WTC11 (cell line): ENCODE measurements at regions not wholly inside any gene's neighbourhood (a gene's known extent, or its start where the extent isn't known, plus 50 kb on each side); places are given as distances from the start of the nearest gene placed in this dataset.

Source experiments
- ATAC-seq: fragments of 200-7000 bp; cut with Tn5 transposase; 2 replicates; pipeline ENCODE4 v1.10.0; 2021; ENCODE audit warnings: mild to moderate bottlenecking, moderate library complexity
- CTCF ChIA-PET: fragments of 300-600 bp; sonication (Branson Sonifier 250); formaldehyde crosslinking; loops from one replicate; lab custom pipeline; 2021; ENCODE audit warnings: antibody characterized with exemption; lab: Charles Lee
- POLR2A ChIA-PET: fragments of 350-600 bp; sonication (Branson Sonifier 250); formaldehyde crosslinking; loops from one replicate; lab custom pipeline; 2021; ENCODE audit warnings: antibody characterized with exemption; lab: Charles Lee
- DNase-seq: peaks from one replicate; pipeline ENCODE4 v3.0.0; 2021; ENCODE audit warnings: low spot score
- H3K27ac Mint-ChIP-seq: 2 replicates; pipeline ENCODE4 v1.8.0; 2021; ENCODE audit warnings: mixed read lengths
- H3K27me3 Mint-ChIP-seq: 2 replicates; pipeline ENCODE4 v1.8.0; 2021; ENCODE audit warnings: low read depth, mild to moderate bottlenecking, moderate library complexity, mixed read lengths
- H3K36me3 Mint-ChIP-seq: 2 replicates; pipeline ENCODE4 v1.8.0; 2021; ENCODE audit warnings: mixed read lengths
- H3K4me1 Mint-ChIP-seq: 2 replicates; pipeline ENCODE4 v1.8.0; 2022; ENCODE audit warnings: mixed read lengths
- H3K4me3 Mint-ChIP-seq: 2 replicates; pipeline ENCODE4 v1.8.0; 2021; ENCODE audit warnings: mild to moderate bottlenecking, moderate library complexity, mixed read lengths
- H3K9me3 Mint-ChIP-seq: 2 replicates; pipeline ENCODE4 v1.8.0; 2021; ENCODE audit warnings: mixed read lengths
- ATF6 ChIP-seq: sonication (generic); formaldehyde crosslinking; IDR thresholded peaks from 2 replicates; pipeline ENCODE4 v1.8.1; 2023; ENCODE audit warnings: mild to moderate bottlenecking, missing genetic modification reagents
- CREB1 ChIP-seq: sonication (generic); formaldehyde crosslinking; IDR thresholded peaks from 2 replicates; pipeline ENCODE4 v1.8.0; 2023; ENCODE audit warnings: mild to moderate bottlenecking, missing genetic modification reagents
- ETV6 ChIP-seq: sonication (generic); formaldehyde crosslinking; IDR thresholded peaks from 2 replicates; pipeline ENCODE4 v1.8.1; 2022; ENCODE audit warnings: mild to moderate bottlenecking, missing genetic modification reagents
- FOXP1 ChIP-seq: sonication (generic); formaldehyde crosslinking; IDR thresholded peaks from 2 replicates; pipeline ENCODE4 v1.8.0; 2022; ENCODE audit warnings: missing genetic modification reagents, mild to moderate bottlenecking, moderate library complexity, borderline replicate concordance
- KAT7 ChIP-seq: sonication (generic); formaldehyde crosslinking; IDR thresholded peaks from 2 replicates; pipeline ENCODE4 v1.8.1; 2023; ENCODE audit warnings: missing genetic modification reagents, mild to moderate bottlenecking, borderline replicate concordance
- NFYB ChIP-seq: sonication (generic); formaldehyde crosslinking; conservative IDR thresholded peaks from 2 replicates; pipeline ENCODE4 v1.8.0; 2022; ENCODE audit warnings: low read depth, missing genetic modification reagents
- NR2C2 ChIP-seq: sonication (generic); formaldehyde crosslinking; IDR thresholded peaks from 2 replicates; pipeline ENCODE4 v1.8.0; 2022; ENCODE audit warnings: mild to moderate bottlenecking, missing genetic modification reagents
- STAT6 ChIP-seq: sonication (generic); formaldehyde crosslinking; conservative IDR thresholded peaks from 2 replicates; pipeline ENCODE4 v1.8.1; 2023; ENCODE audit warnings: mild to moderate bottlenecking, low read depth, missing genetic modification reagents, moderate library complexity
- TCF7 ChIP-seq: sonication (generic); formaldehyde crosslinking; IDR thresholded peaks from 2 replicates; pipeline ENCODE4 v1.8.0; 2022; ENCODE audit warnings: mild to moderate bottlenecking, low read depth, missing genetic modification reagents, moderate library complexity
- ZNF138 ChIP-seq: sonication (generic); formaldehyde crosslinking; conservative IDR thresholded peaks from 2 replicates; pipeline ENCODE4 v1.8.1; 2022; ENCODE audit warnings: mild to moderate bottlenecking, moderate library complexity, missing genetic modification reagents
- ZNF219 ChIP-seq: sonication (generic); formaldehyde crosslinking; IDR thresholded peaks from 2 replicates; pipeline ENCODE4 v1.8.0; 2023; ENCODE audit warnings: missing genetic modification reagents, mild to moderate bottlenecking, borderline replicate concordance
- ZNF416 ChIP-seq: fragments of 250-450 bp; sonication (Bioruptor Pico); IDR thresholded peaks from 2 replicates; pipeline ENCODE4 v1.9.0; 2021; ENCODE audit warnings: mild to moderate bottlenecking, inconsistent platforms
- TF ChIP-seq, protein P1 (sequence below): sonication (generic); formaldehyde crosslinking; IDR thresholded peaks from 2 replicates; pipeline ENCODE4 v1.8.1; 2023; ENCODE audit warnings: mild to moderate bottlenecking, missing genetic modification reagents, moderate library complexity
- TF ChIP-seq, protein P2 (sequence below): sonication (generic); formaldehyde crosslinking; IDR thresholded peaks from 2 replicates; pipeline ENCODE4 v1.8.1; 2022; ENCODE audit warnings: low read depth, missing genetic modification reagents, borderline replicate concordance
- TF ChIP-seq, protein P3 (sequence below): sonication (generic); formaldehyde crosslinking; IDR thresholded peaks from 2 replicates; pipeline ENCODE4 v1.8.1; 2023; ENCODE audit warnings: mild to moderate bottlenecking, missing genetic modification reagents, moderate library complexity
- TF ChIP-seq, protein P4 (sequence below): sonication (generic); formaldehyde crosslinking; IDR thresholded peaks from 2 replicates; pipeline ENCODE4 v1.8.1; 2022; ENCODE audit warnings: mild to moderate bottlenecking, missing genetic modification reagents, moderate library complexity, borderline replicate concordance

- no peak overlapping the region for H3K27ac Mint-ChIP-seq
- no peaks in the 10 kb centered on the region; the same call in 1 of the 2 replicates for H3K27me3 Mint-ChIP-seq
- CTCF ChIA-PET: no interaction called here
- TF ChIP-seq NR2C2 (CRISPR knock-in tag) (no peak), ZNF416 (no peak), ETV6 (no peak), ATF6 (CRISPR knock-in tag) (no peak)
- TF ChIP-seq, protein P1, sequence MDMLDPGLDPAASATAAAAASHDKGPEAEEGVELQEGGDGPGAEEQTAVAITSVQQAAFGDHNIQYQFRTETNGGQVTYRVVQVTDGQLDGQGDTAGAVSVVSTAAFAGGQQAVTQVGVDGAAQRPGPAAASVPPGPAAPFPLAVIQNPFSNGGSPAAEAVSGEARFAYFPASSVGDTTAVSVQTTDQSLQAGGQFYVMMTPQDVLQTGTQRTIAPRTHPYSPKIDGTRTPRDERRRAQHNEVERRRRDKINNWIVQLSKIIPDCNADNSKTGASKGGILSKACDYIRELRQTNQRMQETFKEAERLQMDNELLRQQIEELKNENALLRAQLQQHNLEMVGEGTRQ (CRISPR knock-in tag): no peak
- no peak for ATAC-seq
- no peaks in the 10 kb centered on the region for H3K36me3 Mint-ChIP-seq
- no peak for DNase-seq
- no peaks in the 10 kb centered on the region for H3K4me1 Mint-ChIP-seq
- peaks cover 10% of the 10 kb centered on the region for H3K9me3 Mint-ChIP-seq
- POLR2A ChIA-PET: no interaction called here
- H3K4me3 Mint-ChIP-seq: no peak overlapping the region
Measured at GRCh38 chr5:72721844-72722243, 94.6 kb upstream of the TNPO1 start.

DNA sequence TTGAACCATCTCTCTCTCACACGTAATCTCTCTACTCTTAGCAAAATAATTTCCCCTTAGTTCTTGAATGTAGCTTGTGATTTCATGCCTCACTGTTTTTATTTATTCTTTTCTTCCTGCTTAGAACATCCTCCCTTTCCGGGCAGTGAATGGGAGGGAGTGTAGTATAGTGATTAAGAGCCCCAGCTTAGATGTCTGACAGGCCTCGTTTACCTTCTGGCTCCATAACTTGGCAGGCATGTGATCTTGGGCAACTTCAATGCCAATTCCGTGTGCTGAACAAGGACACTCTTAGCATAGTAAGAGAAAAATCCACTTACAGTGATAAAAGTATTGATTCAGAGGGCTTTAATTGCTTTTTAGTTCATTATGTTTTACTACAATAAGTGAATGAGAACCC is 96.3 kb upstream of the TNPO1 start:
- Mint-ChIP-seq H3K9me3 (peaks cover 3% of the 10 kb centered on the region; the same call in 1 of the 2 replicates), H3K4me1 (no peaks in the 10 kb centered on the region), H3K36me3 (no peaks in the 10 kb centered on the region), H3K27ac (no peak overlapping the region), H3K4me3 (no peak overlapping the region), H3K27me3 (no peaks in the 10 kb centered on the region; the same call in 1 of the 2 replicates)
- TF ChIP-seq STAT6 (CRISPR knock-in tag) (no peak), NFYB (no peak), ZNF138 (no peak), TCF7 (CRISPR knock-in tag) (no peak), ZNF219 (CRISPR knock-in tag) (no peak), CREB1 (no peak), FOXP1 (no peak), KAT7 (CRISPR knock-in tag) (no peak)
- TF ChIP-seq, protein P2, sequence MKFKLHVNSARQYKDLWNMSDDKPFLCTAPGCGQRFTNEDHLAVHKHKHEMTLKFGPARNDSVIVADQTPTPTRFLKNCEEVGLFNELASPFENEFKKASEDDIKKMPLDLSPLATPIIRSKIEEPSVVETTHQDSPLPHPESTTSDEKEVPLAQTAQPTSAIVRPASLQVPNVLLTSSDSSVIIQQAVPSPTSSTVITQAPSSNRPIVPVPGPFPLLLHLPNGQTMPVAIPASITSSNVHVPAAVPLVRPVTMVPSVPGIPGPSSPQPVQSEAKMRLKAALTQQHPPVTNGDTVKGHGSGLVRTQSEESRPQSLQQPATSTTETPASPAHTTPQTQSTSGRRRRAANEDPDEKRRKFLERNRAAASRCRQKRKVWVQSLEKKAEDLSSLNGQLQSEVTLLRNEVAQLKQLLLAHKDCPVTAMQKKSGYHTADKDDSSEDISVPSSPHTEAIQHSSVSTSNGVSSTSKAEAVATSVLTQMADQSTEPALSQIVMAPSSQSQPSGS (CRISPR knock-in tag): no peak
- TF ChIP-seq, protein P3, sequence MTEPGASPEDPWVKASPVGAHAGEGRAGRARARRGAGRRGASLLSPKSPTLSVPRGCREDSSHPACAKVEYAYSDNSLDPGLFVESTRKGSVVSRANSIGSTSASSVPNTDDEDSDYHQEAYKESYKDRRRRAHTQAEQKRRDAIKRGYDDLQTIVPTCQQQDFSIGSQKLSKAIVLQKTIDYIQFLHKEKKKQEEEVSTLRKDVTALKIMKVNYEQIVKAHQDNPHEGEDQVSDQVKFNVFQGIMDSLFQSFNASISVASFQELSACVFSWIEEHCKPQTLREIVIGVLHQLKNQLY (CRISPR knock-in tag): no peak
- TF ChIP-seq, protein P4, sequence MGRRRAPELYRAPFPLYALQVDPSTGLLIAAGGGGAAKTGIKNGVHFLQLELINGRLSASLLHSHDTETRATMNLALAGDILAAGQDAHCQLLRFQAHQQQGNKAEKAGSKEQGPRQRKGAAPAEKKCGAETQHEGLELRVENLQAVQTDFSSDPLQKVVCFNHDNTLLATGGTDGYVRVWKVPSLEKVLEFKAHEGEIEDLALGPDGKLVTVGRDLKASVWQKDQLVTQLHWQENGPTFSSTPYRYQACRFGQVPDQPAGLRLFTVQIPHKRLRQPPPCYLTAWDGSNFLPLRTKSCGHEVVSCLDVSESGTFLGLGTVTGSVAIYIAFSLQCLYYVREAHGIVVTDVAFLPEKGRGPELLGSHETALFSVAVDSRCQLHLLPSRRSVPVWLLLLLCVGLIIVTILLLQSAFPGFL (CRISPR knock-in tag): no peak
- no peak for ATAC-seq
- ChIA-PET CTCF (no interaction called here), POLR2A (no interaction called here)
- no peak for DNase-seq
